AG10803 (cell line): ENCODE measurements at regions not wholly inside any gene's neighbourhood (a gene's known extent, or its start where the extent isn't known, plus 50 kb on each side); places are given as distances from the start of the nearest gene placed in this dataset.

Experiments
- DNase-seq: peaks from one replicate; pipeline ENCODE4 v3.0.0; 2010; ENCODE audit warnings: low read depth
- H3K4me3 ChIP-seq: 2 replicates; pipeline ENCODE4 v1.5.1; 2011; ENCODE audit warnings: mild to moderate bottlenecking, low read length, control low read depth
- CTCF ChIP-seq: conservative IDR thresholded peaks from 2 replicates; pipeline ENCODE4 v1.5.1; 2011; ENCODE audit warnings: mild to moderate bottlenecking, low read length, control low read depth, inconsistent platforms

- DNase-seq: no peak
- no peak overlapping the region for H3K4me3 ChIP-seq
- no peak for TF ChIP-seq CTCF
Observed at GRCh38 chr2:196404276-196404675, 232.9 kb upstream of the STK17B start.

- H3K4me3 ChIP-seq: no peak overlapping the region
- TF ChIP-seq CTCF: no peak
- DNase-seq: no peak
Observed at GRCh38 chr2:196407675-196408264, 231.7 kb upstream of the CCDC150 start.

GRCh38 chr2:196409376-196409775 is 230.1 kb upstream of the CCDC150 start:
- TF ChIP-seq CTCF: no peak
- H3K4me3 ChIP-seq: no peak overlapping the region
- DNase-seq: no peak

DNA sequence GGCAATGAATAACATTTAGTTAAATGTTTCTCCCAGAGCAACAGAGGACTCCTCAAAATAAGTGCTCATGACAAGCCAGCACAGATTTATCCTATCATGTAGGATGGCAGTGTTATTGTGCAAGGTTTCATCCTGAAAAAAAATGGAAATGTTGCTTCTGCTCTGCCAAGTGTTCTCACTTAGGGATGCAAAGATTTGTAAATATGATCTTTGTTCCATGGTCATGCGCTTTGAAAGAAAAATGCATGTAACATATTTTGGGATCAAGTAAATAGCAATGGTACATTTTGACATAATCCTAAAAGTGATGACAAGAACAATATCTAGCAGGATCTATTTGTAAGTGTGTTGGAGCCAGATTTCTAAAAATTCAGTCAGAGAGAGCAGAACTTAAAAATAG is 229.5 kb upstream of the CCDC150 start:
- no peak for DNase-seq
- H3K4me3 ChIP-seq: no peak overlapping the region
- TF ChIP-seq CTCF: no peak

- peak; percentile 31 for DNase-seq
- TF ChIP-seq CTCF: no peak
- H3K4me3 ChIP-seq: no peak overlapping the region
Observed at GRCh38 chr2:196413821-196414274, 225.7 kb upstream of the CCDC150 start.

DNA sequence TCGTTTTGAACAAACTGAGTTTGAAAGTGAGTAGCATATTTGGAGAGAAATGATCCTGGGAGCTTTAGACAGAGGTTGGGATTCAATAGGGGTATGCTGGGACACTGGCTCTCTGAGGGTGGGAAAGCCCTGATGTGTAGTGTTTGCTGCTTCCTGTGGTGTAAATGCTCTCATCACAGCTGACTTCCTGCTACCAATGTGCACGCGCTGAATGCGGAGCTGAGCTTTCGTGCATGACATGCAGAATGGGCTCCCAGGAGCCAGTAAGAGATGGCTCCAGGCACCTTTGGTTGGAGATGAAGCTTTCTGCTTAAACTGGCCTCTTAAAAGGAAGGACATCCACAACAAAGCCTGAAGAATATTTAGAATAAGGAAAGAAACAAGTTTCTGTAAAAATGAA is 224.1 kb upstream of the CCDC150 start:
- no peak overlapping the region for H3K4me3 ChIP-seq
- TF ChIP-seq CTCF: no peak
- DNase-seq: no peak

DNA sequence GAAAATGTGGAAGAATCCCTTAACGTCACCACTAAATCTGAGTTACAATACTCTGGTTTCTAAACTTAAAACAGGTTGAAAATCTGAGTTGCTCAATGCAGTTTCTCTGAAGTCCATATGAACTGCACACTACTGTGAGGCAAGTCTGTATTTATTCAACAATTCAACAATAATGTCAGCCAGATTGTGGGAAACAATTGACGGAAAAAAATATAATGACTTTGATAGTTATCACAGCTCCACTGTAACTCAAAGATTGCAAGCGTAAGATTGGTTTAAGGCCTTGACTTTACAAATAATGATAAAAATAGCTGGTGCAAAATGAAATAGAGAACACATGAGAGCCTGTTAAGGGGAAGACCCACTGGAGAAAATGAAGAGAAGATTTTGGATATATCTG is 219.4 kb upstream of the CCDC150 start:
- no peak for TF ChIP-seq CTCF
- DNase-seq: no peak
- H3K4me3 ChIP-seq: no peak overlapping the region
